Ishikawa (cell line): ENCODE measurements at regions not wholly inside any gene's neighbourhood (a gene's known extent, or its start where the extent isn't known, plus 50 kb on each side); places are given as distances from the start of the nearest gene placed in this dataset.

Experiments used
- CEBPB ChIP-seq: IDR thresholded peaks from 2 replicates; pipeline ENCODE4 v1.6.1; 2012
- CREB1 ChIP-seq: IDR thresholded peaks from 2 replicates; pipeline ENCODE4 v1.6.1; 2012; ENCODE audit warnings: low read depth
- EGR1 ChIP-seq: IDR thresholded peaks from 2 replicates; pipeline ENCODE4 v1.6.1; 2012
- EP300 ChIP-seq: IDR thresholded peaks from 2 replicates; pipeline ENCODE4 v1.6.1; 2012; ENCODE audit warnings: borderline replicate concordance
- FOXM1 ChIP-seq: IDR thresholded peaks from 2 replicates; pipeline ENCODE4 v1.6.1; 2012; ENCODE audit warnings: low read depth, borderline replicate concordance
- MAX ChIP-seq: IDR thresholded peaks from 2 replicates; pipeline ENCODE4 v1.6.1; 2012
- NFIC ChIP-seq: IDR thresholded peaks from 2 replicates; pipeline ENCODE4 v1.6.1; 2012
- RAD21 ChIP-seq: IDR thresholded peaks from 2 replicates; pipeline ENCODE4 v1.6.1; 2012; ENCODE audit warnings: low read depth
- REST ChIP-seq: IDR thresholded peaks from 2 replicates; pipeline ENCODE4 v1.6.1; 2012; ENCODE audit warnings: low read depth, mild to moderate bottlenecking
- TAF1 ChIP-seq: IDR thresholded peaks from 2 replicates; pipeline ENCODE4 v1.6.1; 2012; ENCODE audit warnings: low read depth, mild to moderate bottlenecking
- TCF12 ChIP-seq: IDR thresholded peaks from 2 replicates; pipeline ENCODE4 v1.6.1; 2012; ENCODE audit warnings: low read depth
- TEAD4 ChIP-seq: IDR thresholded peaks from 2 replicates; pipeline ENCODE4 v1.6.1; 2012
- USF1 ChIP-seq: IDR thresholded peaks from 2 replicates; pipeline ENCODE4 v1.6.1; 2012
- YY1 ChIP-seq: IDR thresholded peaks from 2 replicates; pipeline ENCODE4 v1.6.1; 2012; ENCODE audit warnings: low read depth
- ZBTB7A ChIP-seq: IDR thresholded peaks from 2 replicates; pipeline ENCODE4 v1.6.1; 2012; ENCODE audit warnings: low read depth

GRCh38 chr15:48041454-48041853 is 79.3 kb upstream of the SLC24A5 start:
- no peak for TF ChIP-seq RAD21

GRCh38 chr15:48046813-48047438 is 73.9 kb upstream of the SLC24A5 start:
- TF ChIP-seq TEAD4 (no peak), FOXM1 (no peak), TAF1 (no peak), TCF12 (no peak), EGR1 (no peak), YY1 (no peak), RAD21 (no peak), ZBTB7A (no peak), CEBPB (no peak), EP300 (no peak), USF1 (no peak)

GRCh38 chr15:48049736-48050135 is 71.1 kb upstream of the SLC24A5 start:
- TF ChIP-seq ZBTB7A (no peak), NFIC (no peak), CREB1 (no peak), EP300 (no peak), FOXM1 (no peak), RAD21 (no peak), TCF12 (no peak), TEAD4 (no peak), EGR1 (no peak), TAF1 (no peak), CEBPB (no peak), YY1 (no peak)

GRCh38 chr15:48052946-48053345 is 67.8 kb upstream of the SLC24A5 start:
- no peak for TF ChIP-seq TEAD4
- TF ChIP-seq MAX, result no peak
- no peak for TF ChIP-seq USF1
- TF ChIP-seq TCF12, result 0 out of 2 replicates have a peak, but pooled peaks have one; percentile 25
- TF ChIP-seq RAD21, result no peak
- no peak for TF ChIP-seq REST
- peak; percentile 53 for TF ChIP-seq NFIC
- TF ChIP-seq ZBTB7A, result no peak
- no peak for TF ChIP-seq TAF1
- no peak for TF ChIP-seq EGR1
- TF ChIP-seq YY1, result no peak
- TF ChIP-seq CEBPB, result no peak
- peak; percentile 17; the same call in 1 of the 2 replicates for TF ChIP-seq EP300
- no peak for TF ChIP-seq FOXM1
- TF ChIP-seq CREB1, result no peak

- TF ChIP-seq TCF12, result no peak
- no peak for TF ChIP-seq CREB1
- TF ChIP-seq CEBPB, result no peak
- no peak for TF ChIP-seq YY1
- TF ChIP-seq TAF1, result no peak
- TF ChIP-seq RAD21, result no peak
- TF ChIP-seq EP300, result no peak
- TF ChIP-seq MAX, result no peak
- no peak for TF ChIP-seq EGR1
- no peak for TF ChIP-seq FOXM1
- no peak for TF ChIP-seq USF1
- TF ChIP-seq ZBTB7A, result no peak
- no peak for TF ChIP-seq NFIC
- no peak for TF ChIP-seq REST
- no peak for TF ChIP-seq TEAD4
Observed at GRCh38 chr15:48058371-48058770, 62.4 kb upstream of the SLC24A5 start.
